ENCODE measurements at regions not wholly inside any gene's neighbourhood (a gene's known extent, or its start where the extent isn't known, plus 50 kb on each side); places are given as distances from the start of the nearest gene placed in this dataset.

GRCh38 chr7:89998554-89998953 lies 155.7 kb upstream of the STEAP1 start:
- no peaks in the 10 kb centered on the region for H3K27me3 ChIP-seq
- no peaks in the 10 kb centered on the region for H3K4me1 ChIP-seq
- intact Hi-C loops (cut with DNase I; ENCODE audit: low total_unique reads), result loop anchor here (10.0 kb wide), 1 partner anchor 64 kb away; no protein-coding TSS in a partner anchor
- DNase-seq, result no peak
- H3K27ac ChIP-seq, result no peak overlapping the region
- 73 to 88% (median 82%) methylated on average over 2 of the region's 2 CpGs for WGBS, 5 donors
- H3K36me3 ChIP-seq, result no peaks in the 10 kb centered on the region
- H3K9me3 ChIP-seq, result peaks cover 0 to 4% (median 0%) of the 10 kb centered on the region in 4 donors
- no peak for TF ChIP-seq EP300 (IDR thresholded peaks at IDR 0.05)
- TF ChIP-seq CTCF (IDR thresholded peaks at IDR 0.05), result no peak
- TF ChIP-seq POLR2AphosphoS5 (IDR thresholded peaks at IDR 0.05), result no peak
- no peak for TF ChIP-seq POLR2A (IDR thresholded peaks at IDR 0.05)
- no peak overlapping the region for H3K4me3 ChIP-seq

GRCh38 chr7:90005836-90006235 lies 148.4 kb upstream of the STEAP1 start:
- no peak for DNase-seq
- no peak overlapping the region for H3K27ac ChIP-seq
- WGBS, 5 donors, result 68 to 93% (median 89%) methylated on average over 2 of the region's 2 CpGs
- H3K36me3 ChIP-seq, result no peaks in the 10 kb centered on the region
- H3K4me1 ChIP-seq, result no peaks in the 10 kb centered on the region
- no peaks in the 10 kb centered on the region for H3K9me3 ChIP-seq
- TF ChIP-seq POLR2AphosphoS5 (IDR thresholded peaks at IDR 0.05) (no peak), POLR2A (IDR thresholded peaks at IDR 0.05) (no peak), EP300 (IDR thresholded peaks at IDR 0.05) (no peak), CTCF (IDR thresholded peaks at IDR 0.05) (no peak)
- no peaks in the 10 kb centered on the region for H3K27me3 ChIP-seq
- no peak overlapping the region for H3K4me3 ChIP-seq
- intact Hi-C loops (cut with DNase I; ENCODE audit: low total_unique reads), result no loop called here

- intact Hi-C loops (cut with DNase I; ENCODE audit: low total_unique reads), result no loop called here
- H3K36me3 ChIP-seq, result no peaks in the 10 kb centered on the region
- H3K4me3 ChIP-seq, result no peak overlapping the region
- H3K27ac ChIP-seq, result no peak overlapping the region
- H3K9me3 ChIP-seq, result no peaks in the 10 kb centered on the region
- no peaks in the 10 kb centered on the region for H3K4me1 ChIP-seq
- DNase-seq, result peak in 1 of 2 donors; percentile 1
- 16 to 49% (median 33%) methylated on average over 3 of the region's 3 CpGs for WGBS, 5 donors
- no peak for TF ChIP-seq POLR2A (IDR thresholded peaks at IDR 0.05)
- no peak for TF ChIP-seq EP300 (IDR thresholded peaks at IDR 0.05)
- TF ChIP-seq CTCF (IDR thresholded peaks at IDR 0.05), result no peak
- TF ChIP-seq POLR2AphosphoS5 (IDR thresholded peaks at IDR 0.05), result no peak
- no peaks in the 10 kb centered on the region for H3K27me3 ChIP-seq
Measured at GRCh38 chr7:90007001-90007654, 147.1 kb upstream of the STEAP1 start.

GRCh38 chr7:90007831-90008230 lies 146.4 kb upstream of the STEAP1 start:
- Histone ChIP-seq H3K27ac (no peak overlapping the region), H3K27me3 (no peaks in the 10 kb centered on the region), H3K36me3 (no peaks in the 10 kb centered on the region), H3K4me3 (no peak overlapping the region), H3K9me3 (no peaks in the 10 kb centered on the region), H3K4me1 (no peaks in the 10 kb centered on the region)
- TF ChIP-seq EP300 (IDR thresholded peaks at IDR 0.05), result no peak
- no peak for TF ChIP-seq CTCF (IDR thresholded peaks at IDR 0.05)
- no peak for TF ChIP-seq POLR2A (IDR thresholded peaks at IDR 0.05)
- no peak for TF ChIP-seq POLR2AphosphoS5 (IDR thresholded peaks at IDR 0.05)
- 64 to 85% (median 72%) methylated on average over 3 of the region's 3 CpGs for WGBS, 5 donors
- no peak for DNase-seq
- intact Hi-C loops (cut with DNase I; ENCODE audit: low total_unique reads), result no loop called here
